ENCODE measurements at regions not wholly inside any gene's neighbourhood (a gene's known extent, or its start where the extent isn't known, plus 50 kb on each side); places are given as distances from the start of the nearest gene placed in this dataset.

DNA sequence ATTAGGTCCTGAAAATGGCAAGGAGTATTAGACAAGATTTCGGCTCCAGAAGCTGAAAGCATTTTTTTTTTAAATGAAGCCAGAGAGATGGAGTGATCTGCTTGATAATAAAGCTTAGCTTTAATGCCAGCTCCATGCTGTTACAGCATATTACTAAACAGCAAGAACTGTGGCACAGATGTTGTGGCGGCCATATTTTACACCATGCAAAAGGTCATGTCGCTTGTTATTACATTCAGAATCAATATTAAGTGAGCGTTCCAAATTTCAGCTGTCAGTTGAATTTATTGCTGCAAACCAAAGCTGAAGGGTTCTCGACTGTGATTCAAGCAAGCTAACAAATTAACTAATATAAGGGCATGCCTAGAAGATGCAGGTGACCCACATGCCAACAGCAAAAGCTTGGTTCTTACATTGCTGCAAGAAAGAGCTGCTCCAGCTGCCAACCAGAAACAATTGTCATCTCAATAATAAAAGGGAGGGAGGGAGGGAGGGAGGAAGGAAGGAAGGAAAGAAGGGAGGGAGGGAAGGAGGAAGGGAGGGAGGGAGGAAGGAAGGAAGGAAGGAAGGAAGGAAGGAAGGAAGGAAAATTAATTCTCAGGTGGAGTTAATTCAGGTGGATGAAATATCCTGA lies 517.7 kb upstream of the WWC1 start:
- H3K4me3 ChIP-seq (ENCODE audit: low read length in 3 of 3): no peak overlapping the region
- no peak overlapping the region for H3K9ac ChIP-seq (ENCODE audit: low read depth in 1 of 3, low read length in 3 of 3)
- H3K36me3 ChIP-seq (ENCODE audit: control insufficient read depth in 3 of 3, insufficient read depth in 3 of 3, low read length in 3 of 3): no peaks in the 10 kb centered on the region

DNA sequence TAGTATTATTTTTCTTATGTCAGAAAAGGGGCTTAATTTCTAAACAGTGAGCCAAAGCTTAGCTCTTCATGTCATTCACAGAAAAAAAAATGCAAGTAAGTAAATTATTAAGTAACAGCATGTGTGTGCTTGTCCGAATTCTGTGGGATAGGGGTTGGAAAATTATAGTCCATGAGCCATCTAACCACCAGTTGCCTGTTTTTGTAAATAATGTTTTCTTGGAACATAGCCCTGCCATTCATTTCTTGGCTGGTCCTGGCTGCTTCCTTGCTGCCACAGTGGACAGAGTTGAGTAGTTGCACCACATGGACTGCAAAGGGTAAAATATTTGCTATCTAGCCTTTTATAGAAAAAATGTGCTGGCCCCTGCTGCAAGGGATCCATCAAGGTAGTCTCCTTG lies 513.7 kb upstream of the WWC1 start:
- no peaks in the 10 kb centered on the region for H3K4me1 ChIP-seq (ENCODE audit: control insufficient read depth in 3 of 3, insufficient read depth in 3 of 3, low read length in 3 of 3)
- H3K4me3 ChIP-seq (ENCODE audit: low read length in 3 of 3): no peak overlapping the region

More for the DNA sequence above, 517.7 kb upstream of the WWC1 start:
- Histone ChIP-seq H3K9me3 (ENCODE audit: control insufficient read depth in 3 of 3, low read length in 3 of 3) (no peaks in the 10 kb centered on the region), H3K4me1 (ENCODE audit: control insufficient read depth in 3 of 3, insufficient read depth in 3 of 3, low read length in 3 of 3) (no peaks in the 10 kb centered on the region), H3K27me3 (ENCODE audit: control insufficient read depth in 3 of 3, insufficient read depth in 3 of 3, low read length in 3 of 3) (no peaks in the 10 kb centered on the region), H3K27ac (ENCODE audit: low read depth, low read length) (no peak overlapping the region)

DNA sequence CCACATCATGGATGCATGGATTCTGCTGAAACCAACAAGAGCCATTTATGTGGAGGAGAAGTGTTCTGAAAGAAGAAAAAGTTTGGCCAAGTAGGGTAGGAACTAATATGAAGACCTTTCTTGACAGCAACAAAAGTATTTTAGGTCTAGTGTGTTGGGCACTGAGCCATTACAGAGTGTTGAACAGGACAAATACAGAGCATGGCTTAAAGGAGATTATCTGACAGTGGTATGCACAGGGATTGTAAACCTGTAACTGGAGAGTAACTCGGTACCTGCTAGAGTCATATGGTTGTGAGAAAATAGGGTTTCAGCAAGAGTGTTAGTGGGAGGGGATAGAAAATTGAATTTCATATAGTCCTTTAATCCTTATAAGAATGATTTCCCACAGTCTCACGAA lies 513.2 kb upstream of the WWC1 start:
- Histone ChIP-seq H3K9ac (ENCODE audit: low read depth in 1 of 3, low read length in 3 of 3) (no peak overlapping the region), H3K27ac (ENCODE audit: low read depth, low read length) (no peak overlapping the region), H3K4me3 (ENCODE audit: low read length in 3 of 3) (no peak overlapping the region), H3K9me3 (ENCODE audit: control insufficient read depth in 3 of 3, low read length in 3 of 3) (no peaks in the 10 kb centered on the region), H3K4me1 (ENCODE audit: control insufficient read depth in 3 of 3, insufficient read depth in 3 of 3, low read length in 3 of 3) (no peaks in the 10 kb centered on the region), H3K27me3 (ENCODE audit: control insufficient read depth in 3 of 3, insufficient read depth in 3 of 3, low read length in 3 of 3) (no peaks in the 10 kb centered on the region), H3K36me3 (ENCODE audit: control insufficient read depth in 3 of 3, insufficient read depth in 3 of 3, low read length in 3 of 3) (no peaks in the 10 kb centered on the region)

More for the DNA sequence above, 513.7 kb upstream of the WWC1 start:
- Histone ChIP-seq H3K27ac (ENCODE audit: low read depth, low read length) (no peak overlapping the region), H3K27me3 (ENCODE audit: control insufficient read depth in 3 of 3, insufficient read depth in 3 of 3, low read length in 3 of 3) (no peaks in the 10 kb centered on the region), H3K36me3 (ENCODE audit: control insufficient read depth in 3 of 3, insufficient read depth in 3 of 3, low read length in 3 of 3) (no peaks in the 10 kb centered on the region), H3K9me3 (ENCODE audit: control insufficient read depth in 3 of 3, low read length in 3 of 3) (no peaks in the 10 kb centered on the region), H3K9ac (ENCODE audit: low read depth in 1 of 3, low read length in 3 of 3) (no peak overlapping the region)

GRCh38 chr5:167779644-167780043 lies 511.8 kb upstream of the WWC1 start:
- Histone ChIP-seq H3K36me3 (ENCODE audit: control insufficient read depth in 3 of 3, insufficient read depth in 3 of 3, low read length in 3 of 3) (no peaks in the 10 kb centered on the region), H3K9me3 (ENCODE audit: control insufficient read depth in 3 of 3, low read length in 3 of 3) (no peaks in the 10 kb centered on the region), H3K9ac (ENCODE audit: low read depth in 1 of 3, low read length in 3 of 3) (no peak overlapping the region), H3K4me3 (ENCODE audit: low read length in 3 of 3) (no peak overlapping the region), H3K27me3 (ENCODE audit: control insufficient read depth in 3 of 3, insufficient read depth in 3 of 3, low read length in 3 of 3) (no peaks in the 10 kb centered on the region), H3K4me1 (ENCODE audit: control insufficient read depth in 3 of 3, insufficient read depth in 3 of 3, low read length in 3 of 3) (no peaks in the 10 kb centered on the region), H3K27ac (ENCODE audit: low read depth, low read length) (no peak overlapping the region)

DNA sequence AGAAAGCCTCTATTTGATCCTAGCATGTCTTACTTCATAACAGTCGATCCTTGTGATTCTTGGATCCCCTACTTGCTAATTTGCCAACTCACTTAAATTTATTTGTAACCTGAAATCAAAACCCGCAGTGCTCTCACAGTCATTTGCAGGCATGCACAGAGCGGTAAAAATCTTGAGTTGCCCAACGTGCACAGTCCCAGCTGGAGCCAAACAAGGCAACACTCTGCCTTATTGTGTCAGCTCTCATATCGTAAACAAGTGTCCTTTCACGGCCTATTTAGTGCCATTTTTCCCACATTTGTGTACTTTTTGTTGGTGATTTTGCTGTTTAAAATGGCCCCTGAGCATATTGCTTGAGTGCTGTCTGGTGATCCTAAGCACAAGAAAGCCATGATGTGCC lies 511.3 kb upstream of the WWC1 start:
- no peak overlapping the region for H3K9ac ChIP-seq (ENCODE audit: low read depth in 1 of 3, low read length in 3 of 3)
- H3K9me3 ChIP-seq (ENCODE audit: control insufficient read depth in 3 of 3, low read length in 3 of 3): no peaks in the 10 kb centered on the region
- no peak overlapping the region for H3K4me3 ChIP-seq (ENCODE audit: low read length in 3 of 3)
- no peaks in the 10 kb centered on the region for H3K4me1 ChIP-seq (ENCODE audit: control insufficient read depth in 3 of 3, insufficient read depth in 3 of 3, low read length in 3 of 3)
- H3K27ac ChIP-seq (ENCODE audit: low read depth, low read length): no peak overlapping the region
- no peaks in the 10 kb centered on the region for H3K27me3 ChIP-seq (ENCODE audit: control insufficient read depth in 3 of 3, insufficient read depth in 3 of 3, low read length in 3 of 3)
- H3K36me3 ChIP-seq (ENCODE audit: control insufficient read depth in 3 of 3, insufficient read depth in 3 of 3, low read length in 3 of 3): no peaks in the 10 kb centered on the region

GRCh38 chr5:167783145-167783817 lies 508.2 kb upstream of the WWC1 start:
- Histone ChIP-seq H3K4me1 (ENCODE audit: control insufficient read depth in 3 of 3, insufficient read depth in 3 of 3, low read length in 3 of 3) (no peaks in the 10 kb centered on the region), H3K9ac (ENCODE audit: low read depth in 1 of 3, low read length in 3 of 3) (no peak overlapping the region)

GRCh38 chr5:167785106-167785505 lies 506.3 kb upstream of the WWC1 start:
- H3K4me1 ChIP-seq (ENCODE audit: control insufficient read depth in 3 of 3, insufficient read depth in 3 of 3, low read length in 3 of 3): no peaks in the 10 kb centered on the region
- H3K36me3 ChIP-seq (ENCODE audit: control insufficient read depth in 3 of 3, insufficient read depth in 3 of 3, low read length in 3 of 3): no peaks in the 10 kb centered on the region
- no peak overlapping the region for H3K27ac ChIP-seq (ENCODE audit: low read depth, low read length)
- H3K4me3 ChIP-seq (ENCODE audit: low read length in 3 of 3): no peak overlapping the region
- H3K9ac ChIP-seq (ENCODE audit: low read depth in 1 of 3, low read length in 3 of 3): no peak overlapping the region
- H3K9me3 ChIP-seq (ENCODE audit: control insufficient read depth in 3 of 3, low read length in 3 of 3): no peaks in the 10 kb centered on the region
- no peaks in the 10 kb centered on the region for H3K27me3 ChIP-seq (ENCODE audit: control insufficient read depth in 3 of 3, insufficient read depth in 3 of 3, low read length in 3 of 3)

More at GRCh38 chr5:167783145-167783817, 508.2 kb upstream of the WWC1 start:
- Histone ChIP-seq H3K27me3 (ENCODE audit: control insufficient read depth in 3 of 3, insufficient read depth in 3 of 3, low read length in 3 of 3) (no peaks in the 10 kb centered on the region), H3K4me3 (ENCODE audit: low read length in 3 of 3) (no peak overlapping the region), H3K27ac (ENCODE audit: low read depth, low read length) (no peak overlapping the region), H3K36me3 (ENCODE audit: control insufficient read depth in 3 of 3, insufficient read depth in 3 of 3, low read length in 3 of 3) (no peaks in the 10 kb centered on the region), H3K9me3 (ENCODE audit: control insufficient read depth in 3 of 3, low read length in 3 of 3) (no peaks in the 10 kb centered on the region)

DNA sequence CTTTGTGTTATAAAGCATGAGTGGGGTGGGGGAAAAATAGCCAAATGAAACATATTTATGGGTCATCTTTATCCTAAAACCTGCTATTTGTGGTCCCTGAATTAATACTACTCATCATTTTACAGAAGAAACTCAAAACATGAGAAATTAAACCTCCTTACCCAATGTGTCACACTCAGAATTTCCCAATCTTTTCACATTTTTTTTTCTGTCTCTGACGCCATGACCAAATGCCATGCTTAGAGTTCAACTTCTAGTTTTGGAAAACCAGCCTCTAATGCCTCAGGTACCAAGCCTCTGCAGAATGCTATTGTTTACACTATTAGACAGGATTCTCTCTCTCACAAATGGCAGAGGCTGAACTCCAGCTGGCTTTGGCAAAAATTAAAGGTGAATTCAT lies 505.5 kb upstream of the WWC1 start:
- Histone ChIP-seq H3K36me3 (ENCODE audit: control insufficient read depth in 3 of 3, insufficient read depth in 3 of 3, low read length in 3 of 3) (no peaks in the 10 kb centered on the region), H3K9ac (ENCODE audit: low read depth in 1 of 3, low read length in 3 of 3) (no peak overlapping the region), H3K4me3 (ENCODE audit: low read length in 3 of 3) (no peak overlapping the region), H3K4me1 (ENCODE audit: control insufficient read depth in 3 of 3, insufficient read depth in 3 of 3, low read length in 3 of 3) (no peaks in the 10 kb centered on the region), H3K27me3 (ENCODE audit: control insufficient read depth in 3 of 3, insufficient read depth in 3 of 3, low read length in 3 of 3) (no peaks in the 10 kb centered on the region), H3K9me3 (ENCODE audit: control insufficient read depth in 3 of 3, low read length in 3 of 3) (no peaks in the 10 kb centered on the region), H3K27ac (ENCODE audit: low read depth, low read length) (no peak overlapping the region)

- Histone ChIP-seq H3K4me3 (ENCODE audit: low read length in 3 of 3) (no peak overlapping the region), H3K36me3 (ENCODE audit: control insufficient read depth in 3 of 3, insufficient read depth in 3 of 3, low read length in 3 of 3) (no peaks in the 10 kb centered on the region), H3K9me3 (ENCODE audit: control insufficient read depth in 3 of 3, low read length in 3 of 3) (no peaks in the 10 kb centered on the region), H3K4me1 (ENCODE audit: control insufficient read depth in 3 of 3, insufficient read depth in 3 of 3, low read length in 3 of 3) (no peaks in the 10 kb centered on the region), H3K27me3 (ENCODE audit: control insufficient read depth in 3 of 3, insufficient read depth in 3 of 3, low read length in 3 of 3) (no peaks in the 10 kb centered on the region), H3K27ac (ENCODE audit: low read depth, low read length) (no peak overlapping the region), H3K9ac (ENCODE audit: low read depth in 1 of 3, low read length in 3 of 3) (no peak overlapping the region)
These were observed 504.4 kb upstream of the WWC1 start for GRCh38 chr5:167786871-167787578.

- Histone ChIP-seq H3K27me3 (ENCODE audit: control insufficient read depth in 3 of 3, insufficient read depth in 3 of 3, low read length in 3 of 3) (no peaks in the 10 kb centered on the region), H3K9me3 (ENCODE audit: control insufficient read depth in 3 of 3, low read length in 3 of 3) (no peaks in the 10 kb centered on the region), H3K4me1 (ENCODE audit: control insufficient read depth in 3 of 3, insufficient read depth in 3 of 3, low read length in 3 of 3) (no peaks in the 10 kb centered on the region), H3K36me3 (ENCODE audit: control insufficient read depth in 3 of 3, insufficient read depth in 3 of 3, low read length in 3 of 3) (no peaks in the 10 kb centered on the region), H3K4me3 (ENCODE audit: low read length in 3 of 3) (no peak overlapping the region), H3K9ac (ENCODE audit: low read depth in 1 of 3, low read length in 3 of 3) (no peak overlapping the region), H3K27ac (ENCODE audit: low read depth, low read length) (no peak overlapping the region)
These were observed 501.4 kb upstream of the WWC1 start for GRCh38 chr5:167790045-167790444.

All from skeletal muscle tissue (tissue), 3 donors.